Peyer's patch (tissue), 4 donors: ENCODE measurements at regions not wholly inside any gene's neighbourhood (a gene's known extent, or its start where the extent isn't known, plus 50 kb on each side); places are given as distances from the start of the nearest gene placed in this dataset.

Experiments
- CTCF ChIP-seq, 6 experiments: fragments of 450-650 bp in 4 of 6; fragments of 200-600 bp in 2 of 6; sonication (generic) in 1 of 6; IDR thresholded peaks; one replicate each; pipeline ENCODE4 v1.5.1; 2017 to 2019; ENCODE audit warnings: antibody characterized with exemption in 6 of 6, mild to moderate bottlenecking in 3 of 6, moderate library complexity in 1 of 6
- POLR2A ChIP-seq, 2 donors: fragments of 450-650 bp; IDR thresholded peaks; one replicate each; pipeline ENCODE4 v1.5.1; 2017; ENCODE audit warnings: antibody characterized with exemption in 2 of 2, mild to moderate bottlenecking in 2 of 2, moderate library complexity in 2 of 2

- TF ChIP-seq CTCF (IDR thresholded peaks at IDR 0.05) (no peak), POLR2A (IDR thresholded peaks at IDR 0.05) (no peak)
Observed at GRCh38 chr11:26191193-26191592, 140.7 kb upstream of the ANO3 start.
